H9 (cell line): ENCODE measurements at regions not wholly inside any gene's neighbourhood (a gene's known extent, or its start where the extent isn't known, plus 50 kb on each side); places are given as distances from the start of the nearest gene placed in this dataset.

ENCODE experiments used
- DNase-seq: peaks from one replicate; pipeline ENCODE4 v3.0.0-alpha.2; 2017
- H2AFZ ChIP-seq: one replicate; pipeline ENCODE4 v1.6.1; 2013; ENCODE audit warnings: mild to moderate bottlenecking, low read length, control low read depth, moderate library complexity
- H2AK5ac ChIP-seq: 2 replicates; pipeline ENCODE4 v1.6.1; 2013; ENCODE audit warnings: low read length, control low read depth, mixed read lengths; ENCODE audit not compliant: insufficient read length
- H2BK120ac ChIP-seq: one replicate; pipeline ENCODE4 v1.6.1; 2013; ENCODE audit warnings: low read depth, mild to moderate bottlenecking, low read length, control low read depth, inconsistent platforms; ENCODE audit not compliant: poor library complexity, severe bottlenecking
- H2BK12ac ChIP-seq: 2 replicates; pipeline ENCODE4 v1.6.1; 2013; ENCODE audit warnings: low read length, control low read depth, mixed read lengths, low read depth; ENCODE audit not compliant: insufficient read length
- H2BK15ac ChIP-seq: 2 replicates; pipeline ENCODE4 v1.6.1; 2013; ENCODE audit warnings: low read depth, low read length, control low read depth
- H2BK20ac ChIP-seq: one replicate; pipeline ENCODE4 v1.6.1; 2013; ENCODE audit warnings: low read depth, mild to moderate bottlenecking, low read length, control low read depth, inconsistent platforms; ENCODE audit not compliant: poor library complexity, severe bottlenecking
- H2BK5ac ChIP-seq: 2 replicates; pipeline ENCODE4 v1.6.1; 2013; ENCODE audit warnings: low read length, control low read depth, mixed read lengths; ENCODE audit not compliant: insufficient read length
- H3K14ac ChIP-seq: 2 replicates; pipeline ENCODE4 v1.6.1; 2013; ENCODE audit warnings: low read length, control low read depth; ENCODE audit not compliant: insufficient read depth
- H3K18ac ChIP-seq: 2 replicates; pipeline ENCODE4 v1.6.1; 2013; ENCODE audit warnings: low read depth, mild to moderate bottlenecking, mixed read lengths, low read length, control low read depth; ENCODE audit not compliant: insufficient read length
- H3K23ac ChIP-seq: 2 replicates; pipeline ENCODE4 v1.6.1; 2013; ENCODE audit warnings: low read length, control low read depth, mixed read lengths, low read depth; ENCODE audit not compliant: insufficient read length
- H3K23me2 ChIP-seq: 2 replicates; pipeline ENCODE4 v1.6.1; 2013; ENCODE audit warnings: low read depth, mild to moderate bottlenecking, mixed read lengths, low read length, control low read depth; ENCODE audit not compliant: insufficient read length, poor library complexity, severe bottlenecking
- H3K27ac ChIP-seq: 2 replicates; pipeline ENCODE4 v1.5.1; 2013; ENCODE audit warnings: low read length, control low read depth, mixed read lengths, low read depth; ENCODE audit not compliant: insufficient read length
- H3K27me3 ChIP-seq: 2 replicates; pipeline ENCODE4 v1.6.1; 2013; ENCODE audit warnings: low read length, control low read depth, inconsistent platforms; ENCODE audit not compliant: insufficient read depth
- H3K4ac ChIP-seq: 2 replicates; pipeline ENCODE4 v1.6.1; 2013; ENCODE audit warnings: low read depth, mild to moderate bottlenecking, control low read depth, inconsistent platforms, low read length, moderate library complexity
- H3K4me1 ChIP-seq: 2 replicates; pipeline ENCODE4 v1.6.1; 2013; ENCODE audit warnings: low read length, control low read depth, inconsistent platforms; ENCODE audit not compliant: insufficient read depth
- H3K4me2 ChIP-seq: 2 replicates; pipeline ENCODE4 v1.6.1; 2013; ENCODE audit warnings: low read length, control low read depth, mixed read lengths; ENCODE audit not compliant: insufficient read length, insufficient read depth
- H3K56ac ChIP-seq: 2 replicates; pipeline ENCODE4 v1.6.1; 2013; ENCODE audit warnings: low read depth, mild to moderate bottlenecking, mixed read lengths, low read length, control low read depth; ENCODE audit not compliant: insufficient read length
- H3K79me1 ChIP-seq: 2 replicates; pipeline ENCODE4 v1.6.1; 2013; ENCODE audit warnings: low read depth, mild to moderate bottlenecking, moderate library complexity, low read length, control low read depth, inconsistent platforms; ENCODE audit not compliant: insufficient read depth, poor library complexity, severe bottlenecking
- H3K79me2 ChIP-seq: 2 replicates; pipeline ENCODE4 v1.6.1; 2013; ENCODE audit warnings: low read length, control low read depth, inconsistent platforms; ENCODE audit not compliant: insufficient read depth
- H3K9ac ChIP-seq: 2 replicates; pipeline ENCODE4 v1.6.1; 2013; ENCODE audit warnings: low read length, control low read depth, mixed read lengths; ENCODE audit not compliant: insufficient read length; ENCODE audit errors: extremely low read depth
- H3K9me3 ChIP-seq: one replicate; pipeline ENCODE4 v1.6.1; 2013; ENCODE audit warnings: low read depth, low read length, inconsistent platforms; ENCODE audit not compliant: control insufficient read depth
- H3T11ph ChIP-seq: one replicate; pipeline ENCODE4 v1.6.1; 2013; ENCODE audit warnings: mild to moderate bottlenecking, low read length, control low read depth, inconsistent platforms
- H4K20me1 ChIP-seq: one replicate; pipeline ENCODE4 v1.6.1; 2013; ENCODE audit not compliant: control insufficient read depth, insufficient read length, insufficient read depth
- H4K5ac ChIP-seq: 2 replicates; pipeline ENCODE4 v1.6.1; 2013; ENCODE audit warnings: low read depth, mild to moderate bottlenecking, mixed read lengths, low read length, control low read depth; ENCODE audit not compliant: insufficient read length
- H4K8ac ChIP-seq: replicated peaks from 2 replicates; pipeline ENCODE4 v1.6.1; 2013; ENCODE audit warnings: low read length, control low read depth, mixed read lengths, low read depth; ENCODE audit not compliant: insufficient read length
- H4K91ac ChIP-seq: 2 replicates; pipeline ENCODE4 v1.6.1; 2013; ENCODE audit warnings: low read depth, mild to moderate bottlenecking, moderate library complexity, mixed read lengths, low read length, control low read depth; ENCODE audit not compliant: insufficient read length
- H3K27ac Mint-ChIP-seq, 3 experiments: 2 replicates in 2 of 3; 3 replicates in 1 of 3; pipeline ENCODE4 v1.8.0; 2020 to 2021; ENCODE audit warnings: mixed read lengths in 3 of 3, mild to moderate bottlenecking in 1 of 3, moderate library complexity in 1 of 3
- H3K27me3 Mint-ChIP-seq: 2 replicates; pipeline ENCODE4 v1.8.0; 2021; ENCODE audit warnings: low read depth, mild to moderate bottlenecking, moderate library complexity, mixed read lengths
- H3K36me3 Mint-ChIP-seq, 3 experiments: 2 replicates in 2 of 3; 3 replicates in 1 of 3; pipeline ENCODE4 v1.8.0; 2020 to 2021; ENCODE audit warnings: low read depth in 3 of 3, mixed read lengths in 3 of 3; ENCODE audit not compliant: insufficient read depth in 1 of 3
- H3K4me1 Mint-ChIP-seq, 2 experiments: 2 replicates each; pipeline ENCODE4 v1.8.0; 2020; ENCODE audit warnings: mixed read lengths in 2 of 2
- H3K4me3 Mint-ChIP-seq, 2 experiments: 2 replicates in 1 of 2; 3 replicates in 1 of 2; pipeline ENCODE4 v1.8.0; 2020 to 2021; ENCODE audit warnings: mild to moderate bottlenecking in 2 of 2, mixed read lengths in 2 of 2, moderate library complexity in 1 of 2
- H3K9me3 Mint-ChIP-seq, 2 experiments: 2 replicates in 1 of 2; 3 replicates in 1 of 2; pipeline ENCODE4 v1.8.0; 2020; ENCODE audit warnings: mild to moderate bottlenecking in 2 of 2, mixed read lengths in 2 of 2, moderate library complexity in 1 of 2
- CTCF ChIP-seq: fragments of 200-600 bp; sonication (generic); conservative IDR thresholded peaks from 3 replicates; pipeline ENCODE4 v1.8.0; 2021; ENCODE audit warnings: antibody characterized with exemption, mild to moderate bottlenecking
- WGBS: extraction: QIAGEN DNeasy Blood & Tissue Kit; methylation state at CpG from one replicate; pipeline ENCODE4 v1.1.7; 2013; ENCODE audit warnings: missing lambda C conversion rate, low lambda C conversion rate, mixed read lengths; ENCODE audit not compliant: insufficient read length; ENCODE audit errors: extremely low coverage; 5-methylcytosine and 5-hydroxymethylcytosine counted together

- no peak overlapping the region for H2AFZ ChIP-seq
- H2AK5ac ChIP-seq: no peak overlapping the region
- no peak for TF ChIP-seq CTCF
- H2BK5ac ChIP-seq: no peak overlapping the region
- H4K8ac ChIP-seq: no peak overlapping the region
- H4K20me1 ChIP-seq: no peaks in the 10 kb centered on the region
- H3K56ac ChIP-seq: no peak overlapping the region
- no peak overlapping the region for H4K5ac ChIP-seq
- no peak overlapping the region for H3K14ac ChIP-seq
- H3K79me2 ChIP-seq: no peaks in the 10 kb centered on the region
- no peak overlapping the region for H3K27ac Mint-ChIP-seq
- H3K18ac ChIP-seq: no peak overlapping the region
- H3K9me3 ChIP-seq: no peaks in the 10 kb centered on the region
- no peaks in the 10 kb centered on the region for H3K23me2 ChIP-seq
- no peaks in the 10 kb centered on the region for H3K27me3 ChIP-seq
- no peak overlapping the region for H3T11ph ChIP-seq
- H3K4me1 ChIP-seq: no peaks in the 10 kb centered on the region; the same call in 1 of the 2 replicates
- no peak overlapping the region for H3K9ac ChIP-seq
- no peak overlapping the region for H2BK120ac ChIP-seq
- no peaks in the 10 kb centered on the region for H3K27me3 Mint-ChIP-seq
- no peak overlapping the region for H2BK15ac ChIP-seq
- no CpG with 5 or more reads among the region's 3 CpGs for WGBS
- no peak overlapping the region for H2BK20ac ChIP-seq
- no peak overlapping the region for H3K4me2 ChIP-seq
- H3K23ac ChIP-seq: no peak overlapping the region
- no peak overlapping the region for H3K27ac ChIP-seq
- no peaks in the 10 kb centered on the region for H3K9me3 Mint-ChIP-seq
- no peak overlapping the region for H3K4me3 Mint-ChIP-seq
- H3K4me1 Mint-ChIP-seq: peaks cover 3 to 6% of the 10 kb centered on the region in 2 experiments
- H2BK12ac ChIP-seq: no peak overlapping the region
- DNase-seq: no peak
- H3K4ac ChIP-seq: no peak overlapping the region
- H3K79me1 ChIP-seq: no peaks in the 10 kb centered on the region
- H3K36me3 Mint-ChIP-seq: no peaks in the 10 kb centered on the region
- H4K91ac ChIP-seq: no peak overlapping the region
These were observed 100.1 kb downstream of the OTUD1 start for GRCh38 chr10:23538968-23539367.
